Pancreas (tissue), 10 donors: ENCODE measurements at regions not wholly inside any gene's neighbourhood (a gene's known extent, or its start where the extent isn't known, plus 50 kb on each side); places are given as distances from the start of the nearest gene placed in this dataset.

Experiments used
- ATAC-seq, 4 donors: fragments of 200-7000 bp; cut with Tn5 transposase; one replicate each; pipeline versions ENCODE4 v1.8.0 to v1.9.1; 2020; ENCODE audit warnings: mild to moderate bottlenecking in 4 of 4, moderate library complexity in 4 of 4
- DNase-seq, 6 donors: peaks; one replicate each; pipeline ENCODE4 v3.0.0-alpha.2; 2020
- FAIRE-seq: peaks from 2 replicates; lab custom pipeline; 2012; peaks lifted over from hg19 to GRCh38; lab: Jason Lieb, UNC
- H3K27ac ChIP-seq, 4 donors: fragments of 200-600 bp; sonication (generic); 1 replicate in 3 of 4; 2 replicates in 1 of 4; pipeline versions ENCODE4 v1.5.0 to v1.8.0; 2020
- H3K27me3 ChIP-seq, 4 donors: fragments of 200-600 bp; one replicate each; pipeline ENCODE4 v1.8.0; 2021
- H3K36me3 ChIP-seq, 3 donors: fragments of 200-600 bp; sonication (generic) in 1 of 3; one replicate each; pipeline versions ENCODE4 v1.5.0 to v1.8.0; 2020 to 2021
- H3K4me1 ChIP-seq, 3 donors: fragments of 200-600 bp; one replicate each; pipeline ENCODE4 v1.8.0; 2021
- H3K4me3 ChIP-seq, 4 donors: fragments of 200-600 bp; sonication (generic) in 2 of 4; one replicate each; pipeline versions ENCODE4 v1.5.0 to v1.8.0; 2020 to 2021
- H3K9me3 ChIP-seq, 4 donors: fragments of 200-600 bp; one replicate each; pipeline ENCODE4 v1.8.0; 2021
- CTCF ChIP-seq, 4 donors: fragments of 200-600 bp; sonication (generic) in 3 of 4; IDR thresholded peaks; one replicate each; pipeline versions ENCODE4 v1.5.0 to v1.8.0; 2021; ENCODE audit warnings: antibody characterized with exemption in 4 of 4
- WGBS, 2 donors: extraction: QIAGEN DNeasy Blood & Tissue Kit; methylation state at CpG; one replicate each; pipeline ENCODE4 v1.1.7; 2013; 5-methylcytosine and 5-hydroxymethylcytosine counted together
- intact Hi-C, 3 donors: fragments of 100-400 bp; cut with DNase I; formaldehyde crosslinking; loops; one replicate each; pipeline versions ENCODE4 v1.11.1 to v1.14.2; 2022
- donor health status: healthy with polysubstance abuse.
- donor health status: DM: no; HTN: no; CAD: no; lungs with moderate emphysema.
- donor health status: DM: no; HTN: no; CAD: no.
- donor health status: control.
- donor health status: control.
- donor health status: Bipolar disorder and iron deficiency.
- donor health status: DM: yes; HTN: yes; CAD: no.
- donor health status: DM: no; HTN: no; CAD: no.
- donor health status: DM: no; HTN: no; CAD: no.
- donor health status: DM: yes; HTN: yes; CAD: no.

- 71 to 81% methylated on average over 18 of the region's 18 CpGs for WGBS, 2 donors
- TF ChIP-seq CTCF (IDR thresholded peaks at IDR 0.05), result no peak
- Histone ChIP-seq H3K9me3 (no peaks in the 10 kb centered on the region), H3K27me3 (no peaks in the 10 kb centered on the region), H3K36me3 (no peaks in the 10 kb centered on the region), H3K27ac (no peak overlapping the region), H3K4me1 (no peaks in the 10 kb centered on the region), H3K4me3 (no peak overlapping the region)
- DNase-seq (peak in 1 of 6 donors; percentile 20), FAIRE-seq (no peak), ATAC-seq (no peak)
- intact Hi-C loops, result no loop called here
Measured at GRCh38 chr6:170053966-170054661, 236.8 kb downstream of the DLL1 start.

GRCh38 chr6:170052991-170053821 lies 237.7 kb downstream of the DLL1 start:
- no peaks in the 10 kb centered on the region for H3K9me3 ChIP-seq
- no peak for TF ChIP-seq CTCF (IDR thresholded peaks at IDR 0.05)
- no peak for ATAC-seq
- H3K4me1 ChIP-seq, result no peaks in the 10 kb centered on the region
- H3K27ac ChIP-seq, result no peak overlapping the region
- H3K4me3 ChIP-seq, result no peak overlapping the region
- WGBS, 2 donors, result 74 to 81% methylated on average over 27 of the region's 27 CpGs
- no peak for FAIRE-seq
- H3K36me3 ChIP-seq, result no peaks in the 10 kb centered on the region
- intact Hi-C loops, result no loop called here
- H3K27me3 ChIP-seq, result no peaks in the 10 kb centered on the region
- DNase-seq, result peak in 2 of 6 donors; percentile 39 to 42

GRCh38 chr6:170051229-170052172 lies 239.4 kb downstream of the DLL1 start:
- Histone ChIP-seq H3K4me1 (no peaks in the 10 kb centered on the region), H3K27me3 (no peaks in the 10 kb centered on the region), H3K4me3 (no peak overlapping the region), H3K9me3 (no peaks in the 10 kb centered on the region), H3K27ac (no peak overlapping the region), H3K36me3 (no peaks in the 10 kb centered on the region)
- no peak for ATAC-seq
- 79 to 87% methylated on average over 30 of the region's 30 CpGs for WGBS, 2 donors
- intact Hi-C loops, result no loop called here
- no peak for FAIRE-seq
- TF ChIP-seq CTCF (IDR thresholded peaks at IDR 0.05), result no peak
- DNase-seq, result peak in 1 of 6 donors; percentile 44

GRCh38 chr6:170050591-170051041 lies 240.3 kb downstream of the DLL1 start:
- no peak overlapping the region for H3K27ac ChIP-seq
- H3K4me1 ChIP-seq, result no peaks in the 10 kb centered on the region
- FAIRE-seq (no peak), ATAC-seq (no peak), DNase-seq (peak in 1 of 6 donors; percentile 45)
- intact Hi-C loops, result no loop called here
- TF ChIP-seq CTCF (IDR thresholded peaks at IDR 0.05), result no peak
- no peak overlapping the region for H3K4me3 ChIP-seq
- H3K9me3 ChIP-seq, result no peaks in the 10 kb centered on the region
- no peaks in the 10 kb centered on the region for H3K36me3 ChIP-seq
- H3K27me3 ChIP-seq, result no peaks in the 10 kb centered on the region
- 84 to 89% methylated on average over 15 of the region's 15 CpGs for WGBS, 2 donors
